Breast epithelium (tissue), 4 donors: ENCODE measurements at regions not wholly inside any gene's neighbourhood (a gene's known extent, or its start where the extent isn't known, plus 50 kb on each side); places are given as distances from the start of the nearest gene placed in this dataset.

Experiments
- DNase-seq, 2 donors: peaks; one replicate each; pipeline ENCODE4 v3.0.0-alpha.2; 2019; ENCODE audit warnings: low spot score in 2 of 2
- H3K27ac ChIP-seq, 2 donors: fragments of 200-600 bp; sonication (generic) in 1 of 2; one replicate each; pipeline ENCODE4 v1.5.1; 2016 to 2019; ENCODE audit warnings: mild to moderate bottlenecking in 1 of 2
- H3K27me3 ChIP-seq, 2 donors: fragments of 200-600 bp; sonication (generic) in 1 of 2; one replicate each; pipeline versions ENCODE4 v1.5.1 to v1.6.0; 2017 to 2019; ENCODE audit warnings: control low read depth in 1 of 2, mild to moderate bottlenecking in 1 of 2
- H3K36me3 ChIP-seq: fragments of 200-600 bp; one replicate; pipeline ENCODE4 v1.5.1; 2019
- H3K4me1 ChIP-seq, 2 donors: fragments of 200-600 bp; sonication (generic); one replicate each; pipeline ENCODE4 v1.5.1; 2016 to 2019; ENCODE audit warnings: control low read depth in 1 of 2
- H3K4me3 ChIP-seq, 3 donors: fragments of 200-600 bp; sonication (generic); 1 replicate in 2 of 3; 2 replicates in 1 of 3; pipeline ENCODE4 v1.5.1; 2016 to 2019; ENCODE audit warnings: mild to moderate bottlenecking in 3 of 3, moderate library complexity in 2 of 3
- H3K9me3 ChIP-seq, 2 donors: fragments of 200-600 bp; sonication (generic) in 1 of 2; one replicate each; pipeline ENCODE4 v1.5.1; 2016 to 2019; ENCODE audit warnings: control low read depth in 1 of 2
- POLR2A ChIP-seq: fragments of 450-650 bp; IDR thresholded peaks from one replicate; pipeline ENCODE4 v1.6.1; 2016; ENCODE audit warnings: antibody characterized with exemption, mild to moderate bottlenecking, moderate library complexity
- POLR2AphosphoS5 ChIP-seq, 3 donors: sonication (generic); formaldehyde crosslinking; IDR thresholded peaks; one replicate each; pipeline ENCODE4 v1.6.1; 2017; ENCODE audit warnings: antibody characterized with exemption in 3 of 3
- intact Hi-C: fragments of 100-400 bp; cut with DNase I; formaldehyde crosslinking; loops from one replicate; pipeline ENCODE4 v1.15.1; 2023; ENCODE audit warnings: low total_unique reads
- TF ChIP-seq, protein P1 (sequence below), 3 donors: fragments of 450-650 bp; IDR thresholded peaks; one replicate each; pipeline ENCODE4 v1.5.1; 2016 to 2017; ENCODE audit warnings: antibody characterized with exemption in 3 of 3, mild to moderate bottlenecking in 3 of 3, moderate library complexity in 3 of 3

DNA sequence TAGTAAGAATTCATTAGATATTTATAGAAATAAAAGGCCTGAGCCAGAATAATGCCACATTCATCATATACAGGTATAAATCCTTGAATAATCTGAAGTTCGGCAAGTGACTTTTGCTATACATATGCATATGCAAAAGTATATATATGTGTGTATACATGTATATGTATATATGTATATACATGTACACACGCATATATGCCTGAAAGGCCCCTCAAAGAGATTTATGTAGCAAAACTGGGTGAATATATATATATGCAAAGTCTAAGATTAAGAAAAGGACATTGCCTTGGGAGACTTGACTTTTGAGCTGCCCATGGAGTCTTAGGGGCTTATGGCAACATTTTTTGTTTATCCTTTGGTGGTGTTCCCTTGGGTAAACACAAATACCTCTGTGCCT is 231.4 kb downstream of the BMP2 start:
- Histone ChIP-seq H3K36me3 (no peaks in the 10 kb centered on the region), H3K4me1 (no peaks in the 10 kb centered on the region), H3K27me3 (no peaks in the 10 kb centered on the region), H3K27ac (no peak overlapping the region), H3K9me3 (no peaks in the 10 kb centered on the region), H3K4me3 (no peak overlapping the region)
- no peak for DNase-seq
- intact Hi-C loops = no loop called here
- TF ChIP-seq, protein P1, sequence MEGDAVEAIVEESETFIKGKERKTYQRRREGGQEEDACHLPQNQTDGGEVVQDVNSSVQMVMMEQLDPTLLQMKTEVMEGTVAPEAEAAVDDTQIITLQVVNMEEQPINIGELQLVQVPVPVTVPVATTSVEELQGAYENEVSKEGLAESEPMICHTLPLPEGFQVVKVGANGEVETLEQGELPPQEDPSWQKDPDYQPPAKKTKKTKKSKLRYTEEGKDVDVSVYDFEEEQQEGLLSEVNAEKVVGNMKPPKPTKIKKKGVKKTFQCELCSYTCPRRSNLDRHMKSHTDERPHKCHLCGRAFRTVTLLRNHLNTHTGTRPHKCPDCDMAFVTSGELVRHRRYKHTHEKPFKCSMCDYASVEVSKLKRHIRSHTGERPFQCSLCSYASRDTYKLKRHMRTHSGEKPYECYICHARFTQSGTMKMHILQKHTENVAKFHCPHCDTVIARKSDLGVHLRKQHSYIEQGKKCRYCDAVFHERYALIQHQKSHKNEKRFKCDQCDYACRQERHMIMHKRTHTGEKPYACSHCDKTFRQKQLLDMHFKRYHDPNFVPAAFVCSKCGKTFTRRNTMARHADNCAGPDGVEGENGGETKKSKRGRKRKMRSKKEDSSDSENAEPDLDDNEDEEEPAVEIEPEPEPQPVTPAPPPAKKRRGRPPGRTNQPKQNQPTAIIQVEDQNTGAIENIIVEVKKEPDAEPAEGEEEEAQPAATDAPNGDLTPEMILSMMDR (IDR thresholded peaks at IDR 0.05) = no peak
- no peak for TF ChIP-seq POLR2A
- no peak for TF ChIP-seq POLR2AphosphoS5 (IDR thresholded peaks at IDR 0.05)

DNA sequence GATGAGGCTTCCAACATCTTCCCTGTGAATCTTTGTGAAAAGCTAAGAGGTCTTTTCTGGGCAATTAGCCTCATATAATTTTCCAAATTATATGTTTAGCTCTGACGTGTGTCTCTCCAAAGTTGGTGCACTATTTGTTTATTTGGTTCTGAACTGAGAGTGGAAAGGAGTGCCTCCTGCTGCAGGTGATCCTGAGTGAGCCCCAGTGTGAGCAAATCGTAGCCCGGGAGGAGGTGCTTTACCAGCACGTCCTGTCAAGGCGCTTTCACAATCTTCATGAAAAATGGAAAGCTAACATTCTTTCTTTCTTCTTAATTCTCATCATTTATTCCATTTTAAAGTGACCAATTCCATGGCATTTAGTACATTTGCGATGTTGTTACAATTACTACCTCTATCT is 231.9 kb downstream of the BMP2 start:
- no peak overlapping the region for H3K4me3 ChIP-seq
- TF ChIP-seq POLR2AphosphoS5 (IDR thresholded peaks at IDR 0.05) (no peak), POLR2A (no peak)
- TF ChIP-seq, protein P1 (IDR thresholded peaks at IDR 0.05) = no peak
- no peak for DNase-seq
- H3K27me3 ChIP-seq = no peaks in the 10 kb centered on the region
- H3K4me1 ChIP-seq = no peaks in the 10 kb centered on the region
- no peak overlapping the region for H3K27ac ChIP-seq
- no peaks in the 10 kb centered on the region for H3K9me3 ChIP-seq
- intact Hi-C loops = no loop called here
- H3K36me3 ChIP-seq = no peaks in the 10 kb centered on the region

DNA sequence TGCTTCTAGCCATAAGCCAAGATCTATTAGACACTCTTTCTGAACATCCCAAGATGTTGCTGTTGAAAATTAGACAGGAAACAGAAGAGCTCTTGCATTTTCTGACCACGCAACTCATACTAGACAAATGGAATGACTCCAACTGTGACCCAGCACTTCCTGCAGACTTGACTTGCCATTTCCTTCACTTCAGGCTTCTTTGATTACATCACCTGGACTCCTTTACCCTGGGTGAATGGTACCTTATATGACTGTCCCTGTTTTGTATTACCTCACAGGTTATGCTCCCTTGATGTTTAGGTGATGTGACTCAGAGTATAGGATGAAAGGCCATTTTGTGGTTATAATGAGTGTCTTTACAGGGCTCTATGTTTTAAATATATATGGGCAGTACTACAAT is 236.1 kb downstream of the BMP2 start:
- TF ChIP-seq POLR2A (no peak), POLR2AphosphoS5 (IDR thresholded peaks at IDR 0.05) (no peak)
- TF ChIP-seq, protein P1 (IDR thresholded peaks at IDR 0.05) = no peak
- no peaks in the 10 kb centered on the region for H3K36me3 ChIP-seq
- intact Hi-C loops = no loop called here

DNA sequence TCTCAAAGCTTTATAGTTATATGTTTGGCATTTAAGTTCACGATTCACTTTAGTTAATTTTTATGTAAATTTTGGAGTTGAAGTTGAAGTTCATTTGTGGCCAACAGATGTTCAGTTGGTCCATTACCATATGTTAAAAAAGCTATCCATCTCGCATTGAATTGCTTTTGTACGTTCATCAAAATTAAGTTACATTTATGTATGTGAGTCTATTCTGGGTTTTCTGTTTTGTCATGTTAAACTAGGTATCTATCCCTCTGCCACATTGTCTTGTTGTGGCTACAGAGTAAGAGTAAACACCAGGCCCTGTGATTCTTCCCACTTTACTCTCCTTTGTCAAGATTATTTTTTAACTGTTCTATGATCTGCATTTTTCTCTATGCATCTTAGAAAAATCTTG is 237.3 kb downstream of the BMP2 start:
- no peak overlapping the region for H3K27ac ChIP-seq
- no peak overlapping the region for H3K4me3 ChIP-seq
- intact Hi-C loops = no loop called here
- TF ChIP-seq, protein P1 (IDR thresholded peaks at IDR 0.05) = no peak
- TF ChIP-seq POLR2A (no peak), POLR2AphosphoS5 (IDR thresholded peaks at IDR 0.05) (no peak)
- H3K4me1 ChIP-seq = no peaks in the 10 kb centered on the region
- H3K9me3 ChIP-seq = peaks cover 0 to 5% of the 10 kb centered on the region in 2 donors
- DNase-seq = no peak
- H3K27me3 ChIP-seq = no peaks in the 10 kb centered on the region
- no peaks in the 10 kb centered on the region for H3K36me3 ChIP-seq

More for the DNA sequence above, 236.1 kb downstream of the BMP2 start:
- Histone ChIP-seq H3K9me3 (peaks cover 0 to 5% of the 10 kb centered on the region in 2 donors), H3K27me3 (no peaks in the 10 kb centered on the region), H3K4me3 (no peak overlapping the region), H3K27ac (no peak overlapping the region), H3K4me1 (no peaks in the 10 kb centered on the region)
- no peak for DNase-seq

DNA sequence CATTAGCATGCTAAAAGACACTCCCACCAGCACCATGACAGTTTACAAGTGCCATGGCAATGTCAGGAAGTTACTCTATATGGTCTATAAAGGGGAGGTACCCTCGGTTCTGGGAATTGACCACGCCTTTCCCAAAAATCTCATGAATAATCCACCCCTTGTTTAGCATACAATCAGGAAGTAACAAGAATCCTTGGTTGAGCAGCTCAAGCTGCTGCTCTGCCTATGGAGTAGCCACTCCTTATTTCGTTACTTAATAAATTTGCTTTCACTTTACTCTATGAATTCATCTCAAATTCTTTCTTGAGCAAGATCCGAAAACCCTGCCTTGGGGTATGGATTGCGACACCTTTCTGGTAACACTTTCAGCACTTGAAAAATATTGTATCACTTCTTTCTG is 243.0 kb downstream of the BMP2 start:
- Histone ChIP-seq H3K27me3 (no peaks in the 10 kb centered on the region), H3K27ac (no peak overlapping the region), H3K4me1 (no peaks in the 10 kb centered on the region), H3K9me3 (peaks cover 0 to 5% of the 10 kb centered on the region in 2 donors), H3K4me3 (no peak overlapping the region), H3K36me3 (no peaks in the 10 kb centered on the region)
- DNase-seq = no peak
- TF ChIP-seq, protein P1 (IDR thresholded peaks at IDR 0.05) = no peak
- TF ChIP-seq POLR2AphosphoS5 (IDR thresholded peaks at IDR 0.05) (no peak), POLR2A (no peak)
- intact Hi-C loops = no loop called here
